ENCODE measurements at regions not wholly inside any gene's neighbourhood (a gene's known extent, or its start where the extent isn't known, plus 50 kb on each side); places are given as distances from the start of the nearest gene placed in this dataset.

- no peak overlapping the region for H3K27ac Mint-ChIP-seq (ENCODE audit: unreplicated experiment)
- no peak overlapping the region for H3K9ac ChIP-seq (ENCODE audit: low read length)
- no peak overlapping the region for H3K4me3 ChIP-seq (ENCODE audit: insufficient read depth, low read depth, low read length)
- no peaks in the 10 kb centered on the region for H3K36me3 Mint-ChIP-seq (ENCODE audit: low read depth, unreplicated experiment)
- H3K27me3 Mint-ChIP-seq (ENCODE audit: low read depth, unreplicated experiment), result no peaks in the 10 kb centered on the region
- H3K4me3 Mint-ChIP-seq (ENCODE audit: unreplicated experiment), result no peak overlapping the region
- H3K9me3 Mint-ChIP-seq (ENCODE audit: unreplicated experiment), result no peaks in the 10 kb centered on the region
- DNase-seq (ENCODE audit: low read depth) (no peak), FAIRE-seq (no peak)
- no peaks in the 10 kb centered on the region for H3K36me3 ChIP-seq (ENCODE audit: insufficient read depth, low read length)
- H3K9me3 ChIP-seq (ENCODE audit: insufficient read depth, low read depth, low read length), result no peaks in the 10 kb centered on the region
- no peaks in the 10 kb centered on the region for H3K4me1 ChIP-seq (ENCODE audit: insufficient read depth, low read length)
- H2AFZ ChIP-seq (ENCODE audit: low read depth, low read length), result no peak overlapping the region
- TF ChIP-seq EZH2 (IDR thresholded peaks at IDR 0.05; ENCODE audit: insufficient read depth, low read length), result no peak
- no peak for TF ChIP-seq CTCF (IDR thresholded peaks at IDR 0.05; ENCODE audit: insufficient read depth, low read depth, low read length)
- no peaks in the 10 kb centered on the region for H3K27me3 ChIP-seq (ENCODE audit: insufficient read depth, low read length)
- H4K20me1 ChIP-seq (ENCODE audit: insufficient read depth, low read length), result no peaks in the 10 kb centered on the region
- H3K79me2 ChIP-seq (ENCODE audit: insufficient read depth, low read length), result no peaks in the 10 kb centered on the region
- no peak overlapping the region for H3K27ac ChIP-seq (ENCODE audit: low read depth, low read length)
- H3K4me2 ChIP-seq (ENCODE audit: low read length), result no peak overlapping the region
- H3K4me1 Mint-ChIP-seq (ENCODE audit: low read depth, unreplicated experiment), result peaks cover 3% of the 10 kb centered on the region
Observed at GRCh38 chr18:6638447-6638846, 91.1 kb upstream of the ARHGAP28 start.

- no peak overlapping the region for H3K27ac Mint-ChIP-seq (ENCODE audit: unreplicated experiment)
- Histone ChIP-seq H3K9ac (ENCODE audit: low read length) (no peak overlapping the region), H4K20me1 (ENCODE audit: insufficient read depth, low read length) (no peaks in the 10 kb centered on the region), H3K4me2 (ENCODE audit: low read length) (no peak overlapping the region), H3K79me2 (ENCODE audit: insufficient read depth, low read length) (no peaks in the 10 kb centered on the region), H3K4me1 (ENCODE audit: insufficient read depth, low read length) (no peaks in the 10 kb centered on the region), H2AFZ (ENCODE audit: low read depth, low read length) (no peak overlapping the region), H3K4me3 (ENCODE audit: insufficient read depth, low read depth, low read length) (no peak overlapping the region), H3K27ac (ENCODE audit: low read depth, low read length) (no peak overlapping the region), H3K9me3 (ENCODE audit: insufficient read depth, low read depth, low read length) (no peaks in the 10 kb centered on the region), H3K27me3 (ENCODE audit: insufficient read depth, low read length) (no peaks in the 10 kb centered on the region), H3K36me3 (ENCODE audit: insufficient read depth, low read length) (no peaks in the 10 kb centered on the region)
- TF ChIP-seq CTCF (IDR thresholded peaks at IDR 0.05; ENCODE audit: insufficient read depth, low read depth, low read length) (no peak), EZH2 (IDR thresholded peaks at IDR 0.05; ENCODE audit: insufficient read depth, low read length) (no peak)
- H3K4me1 Mint-ChIP-seq (ENCODE audit: low read depth, unreplicated experiment), result no peaks in the 10 kb centered on the region
- H3K9me3 Mint-ChIP-seq (ENCODE audit: unreplicated experiment), result no peaks in the 10 kb centered on the region
- H3K4me3 Mint-ChIP-seq (ENCODE audit: unreplicated experiment), result no peak overlapping the region
- FAIRE-seq (no peak), DNase-seq (ENCODE audit: low read depth) (no peak)
- no peaks in the 10 kb centered on the region for H3K36me3 Mint-ChIP-seq (ENCODE audit: low read depth, unreplicated experiment)
- no peaks in the 10 kb centered on the region for H3K27me3 Mint-ChIP-seq (ENCODE audit: low read depth, unreplicated experiment)
Observed at GRCh38 chr18:6639305-6639704, 90.2 kb upstream of the ARHGAP28 start.

DNA sequence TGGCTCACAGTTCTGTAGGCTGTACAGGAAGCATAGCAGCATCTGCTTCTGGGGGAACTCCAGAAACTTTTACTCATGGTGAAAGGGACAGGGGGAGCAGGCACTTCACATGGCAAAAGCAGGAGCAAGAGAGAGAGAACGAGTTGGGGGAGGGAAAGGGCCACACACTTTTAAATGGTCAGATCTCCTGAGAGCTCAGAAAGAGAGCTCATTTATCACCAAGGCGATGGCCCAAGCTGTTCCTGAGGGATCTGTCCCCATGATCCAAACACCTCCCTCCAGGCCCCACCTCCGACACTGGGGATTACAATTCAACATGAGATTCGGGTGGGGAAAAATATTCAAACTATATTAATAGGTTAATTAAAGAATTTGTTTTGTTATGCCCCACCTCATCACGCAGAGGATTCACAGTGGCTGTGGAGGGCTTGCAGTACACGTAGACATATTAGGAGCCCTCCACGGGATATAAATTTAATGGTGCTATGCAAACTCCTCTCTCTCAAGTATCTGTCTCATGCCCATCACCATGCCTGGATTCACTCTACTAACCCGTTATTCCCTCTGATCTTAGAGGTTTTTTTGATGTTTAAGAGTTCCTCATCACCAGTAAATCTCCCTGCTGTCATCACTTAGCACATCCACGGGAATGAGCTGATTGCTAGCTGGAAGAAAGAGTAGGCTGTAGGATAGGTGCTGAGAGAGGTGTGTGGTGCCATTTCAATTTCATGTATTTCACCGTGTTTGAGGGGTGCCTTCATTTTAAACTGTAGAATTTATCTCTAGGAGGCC, 84.5 kb upstream of the ARHGAP28 start:
- Histone ChIP-seq H2AFZ (ENCODE audit: low read depth, low read length) (no peak overlapping the region), H4K20me1 (ENCODE audit: insufficient read depth, low read length) (no peaks in the 10 kb centered on the region), H3K79me2 (ENCODE audit: insufficient read depth, low read length) (no peaks in the 10 kb centered on the region), H3K27ac (ENCODE audit: low read depth, low read length) (no peak overlapping the region), H3K9me3 (ENCODE audit: insufficient read depth, low read depth, low read length) (no peaks in the 10 kb centered on the region), H3K27me3 (ENCODE audit: insufficient read depth, low read length) (peaks cover 2% of the 10 kb centered on the region), H3K4me2 (ENCODE audit: low read length) (no peak overlapping the region), H3K4me1 (ENCODE audit: insufficient read depth, low read length) (no peaks in the 10 kb centered on the region), H3K9ac (ENCODE audit: low read length) (no peak overlapping the region), H3K4me3 (ENCODE audit: insufficient read depth, low read depth, low read length) (no peak overlapping the region), H3K36me3 (ENCODE audit: insufficient read depth, low read length) (no peaks in the 10 kb centered on the region)
- Mint-ChIP-seq H3K9me3 (ENCODE audit: unreplicated experiment) (no peaks in the 10 kb centered on the region), H3K27me3 (ENCODE audit: low read depth, unreplicated experiment) (peaks cover 2% of the 10 kb centered on the region), H3K4me1 (ENCODE audit: low read depth, unreplicated experiment) (no peaks in the 10 kb centered on the region), H3K27ac (ENCODE audit: unreplicated experiment) (no peak overlapping the region), H3K36me3 (ENCODE audit: low read depth, unreplicated experiment) (no peaks in the 10 kb centered on the region), H3K4me3 (ENCODE audit: unreplicated experiment) (no peak overlapping the region)
- TF ChIP-seq CTCF (IDR thresholded peaks at IDR 0.05; ENCODE audit: insufficient read depth, low read depth, low read length) (no peak), EZH2 (IDR thresholded peaks at IDR 0.05; ENCODE audit: insufficient read depth, low read length) (no peak)
- FAIRE-seq, result no peak
- no peak for DNase-seq (ENCODE audit: low read depth)
